Rectal smooth muscle tissue (tissue), 1 donor: ENCODE measurements at regions not wholly inside any gene's neighbourhood (a gene's known extent, or its start where the extent isn't known, plus 50 kb on each side); places are given as distances from the start of the nearest gene placed in this dataset.

Source experiments
- H3K27ac ChIP-seq: one replicate; pipeline ENCODE4 v1.7.0; 2013; ENCODE audit warnings: low read depth, low read length, inconsistent platforms
- H3K27me3 ChIP-seq: one replicate; pipeline ENCODE4 v1.7.0; 2013; ENCODE audit warnings: low read length; ENCODE audit not compliant: control insufficient read depth, insufficient read depth
- H3K36me3 ChIP-seq: one replicate; pipeline ENCODE4 v1.7.0; 2013; ENCODE audit warnings: low read length; ENCODE audit not compliant: control insufficient read depth, insufficient read depth
- H3K4me1 ChIP-seq: one replicate; pipeline ENCODE4 v1.7.0; 2013; ENCODE audit warnings: low read length; ENCODE audit not compliant: control insufficient read depth, insufficient read depth
- H3K4me3 ChIP-seq: one replicate; pipeline ENCODE4 v1.7.0; 2013; ENCODE audit warnings: low read length
- H3K9ac ChIP-seq: one replicate; pipeline ENCODE4 v1.7.0; 2013; ENCODE audit warnings: low read length

GRCh38 chr2:767944-768343, 90.7 kb upstream of the TMEM18 start:
- Histone ChIP-seq H3K4me3 (no peak overlapping the region), H3K27ac (no peak overlapping the region), H3K4me1 (no peaks in the 10 kb centered on the region), H3K9ac (no peak overlapping the region), H3K27me3 (no peaks in the 10 kb centered on the region), H3K36me3 (no peaks in the 10 kb centered on the region)

- Histone ChIP-seq H3K27ac (no peak overlapping the region), H3K4me3 (no peak overlapping the region), H3K9ac (no peak overlapping the region), H3K4me1 (no peaks in the 10 kb centered on the region), H3K36me3 (no peaks in the 10 kb centered on the region), H3K27me3 (no peaks in the 10 kb centered on the region)
Measured at GRCh38 chr2:767440-767839, 90.2 kb upstream of the TMEM18 start.

- Histone ChIP-seq H3K36me3 (no peaks in the 10 kb centered on the region), H3K27ac (no peak overlapping the region), H3K4me3 (no peak overlapping the region), H3K9ac (no peak overlapping the region), H3K4me1 (no peaks in the 10 kb centered on the region), H3K27me3 (no peaks in the 10 kb centered on the region)
Measured at GRCh38 chr2:766255-766654, 89.0 kb upstream of the TMEM18 start.

- no peak overlapping the region for H3K4me3 ChIP-seq
Measured at GRCh38 chr2:765369-765768, 88.2 kb upstream of the TMEM18 start.

GRCh38 chr2:763766-764525, 86.7 kb upstream of the TMEM18 start:
- Histone ChIP-seq H3K27ac (no peak overlapping the region), H3K4me3 (no peak overlapping the region), H3K9ac (no peak overlapping the region), H3K27me3 (no peaks in the 10 kb centered on the region), H3K4me1 (no peaks in the 10 kb centered on the region), H3K36me3 (no peaks in the 10 kb centered on the region)

More at GRCh38 chr2:765369-765768, 88.2 kb upstream of the TMEM18 start:
- Histone ChIP-seq H3K4me1 (no peaks in the 10 kb centered on the region), H3K36me3 (no peaks in the 10 kb centered on the region), H3K27ac (no peak overlapping the region), H3K27me3 (no peaks in the 10 kb centered on the region), H3K9ac (no peak overlapping the region)

GRCh38 chr2:762646-763045, 85.4 kb upstream of the TMEM18 start:
- Histone ChIP-seq H3K4me1 (no peaks in the 10 kb centered on the region), H3K27ac (no peak overlapping the region), H3K4me3 (no peak overlapping the region), H3K9ac (no peak overlapping the region), H3K27me3 (no peaks in the 10 kb centered on the region), H3K36me3 (no peaks in the 10 kb centered on the region)

- no peaks in the 10 kb centered on the region for H3K36me3 ChIP-seq
- H3K9ac ChIP-seq = no peak overlapping the region
- no peaks in the 10 kb centered on the region for H3K27me3 ChIP-seq
- H3K4me1 ChIP-seq = no peaks in the 10 kb centered on the region
- H3K27ac ChIP-seq = no peak overlapping the region
- H3K4me3 ChIP-seq = no peak overlapping the region
Measured at GRCh38 chr2:761384-761783, 84.2 kb upstream of the TMEM18 start.

- H3K36me3 ChIP-seq = no peaks in the 10 kb centered on the region
- no peak overlapping the region for H3K9ac ChIP-seq
- no peak overlapping the region for H3K4me3 ChIP-seq
- H3K27ac ChIP-seq = no peak overlapping the region
- no peaks in the 10 kb centered on the region for H3K27me3 ChIP-seq
- no peaks in the 10 kb centered on the region for H3K4me1 ChIP-seq
Measured at GRCh38 chr2:760001-760400, 82.8 kb upstream of the TMEM18 start.

GRCh38 chr2:758073-758820, 81.0 kb upstream of the TMEM18 start:
- H3K36me3 ChIP-seq = no peaks in the 10 kb centered on the region
- H3K9ac ChIP-seq = no peak overlapping the region
- no peaks in the 10 kb centered on the region for H3K27me3 ChIP-seq
- H3K27ac ChIP-seq = no peak overlapping the region
- no peaks in the 10 kb centered on the region for H3K4me1 ChIP-seq
- H3K4me3 ChIP-seq = no peak overlapping the region

GRCh38 chr2:753123-753522, 75.9 kb upstream of the TMEM18 start:
- Histone ChIP-seq H3K4me3 (no peak overlapping the region), H3K27me3 (no peaks in the 10 kb centered on the region), H3K9ac (no peak overlapping the region), H3K27ac (no peak overlapping the region), H3K4me1 (no peaks in the 10 kb centered on the region), H3K36me3 (no peaks in the 10 kb centered on the region)

- Histone ChIP-seq H3K4me1 (no peaks in the 10 kb centered on the region), H3K27ac (no peak overlapping the region), H3K9ac (no peak overlapping the region), H3K27me3 (no peaks in the 10 kb centered on the region), H3K4me3 (no peak overlapping the region), H3K36me3 (no peaks in the 10 kb centered on the region)
Measured at GRCh38 chr2:751474-751873, 74.3 kb upstream of the TMEM18 start.

- Histone ChIP-seq H3K27me3 (no peaks in the 10 kb centered on the region), H3K9ac (no peak overlapping the region), H3K36me3 (no peaks in the 10 kb centered on the region), H3K4me1 (no peaks in the 10 kb centered on the region), H3K4me3 (no peak overlapping the region), H3K27ac (no peak overlapping the region)
Measured at GRCh38 chr2:750628-751027, 73.4 kb upstream of the TMEM18 start.
